Ascending aorta (tissue), 2 donors: ENCODE measurements at regions not wholly inside any gene's neighbourhood (a gene's known extent, or its start where the extent isn't known, plus 50 kb on each side); places are given as distances from the start of the nearest gene placed in this dataset.

Experiments used
- DNase-seq, 2 donors: peaks; one replicate each; pipeline ENCODE4 v3.0.0-alpha.2; 2019; ENCODE audit warnings: low spot score in 2 of 2
- H3K27ac ChIP-seq, 2 donors: fragments of 200-600 bp; sonication (generic); one replicate each; pipeline ENCODE4 v1.5.1; 2016 to 2017; ENCODE audit warnings: mild to moderate bottlenecking in 1 of 2
- H3K27me3 ChIP-seq: fragments of 200-600 bp; sonication (generic); one replicate; pipeline ENCODE4 v1.5.1; 2017
- H3K36me3 ChIP-seq, 2 donors: fragments of 200-600 bp; sonication (generic); one replicate each; pipeline ENCODE4 v1.5.1; 2016
- H3K4me1 ChIP-seq, 2 donors: fragments of 200-600 bp; sonication (generic); one replicate each; pipeline ENCODE4 v1.5.1; 2016 to 2017; ENCODE audit warnings: mild to moderate bottlenecking in 1 of 2
- H3K4me3 ChIP-seq, 2 donors: fragments of 200-600 bp; sonication (generic); one replicate each; pipeline ENCODE4 v1.5.1; 2016 to 2017; ENCODE audit warnings: mild to moderate bottlenecking in 1 of 2
- H3K9me3 ChIP-seq, 2 donors: fragments of 200-600 bp; sonication (generic); one replicate each; pipeline ENCODE4 v1.5.1; 2016
- CTCF ChIP-seq, 3 experiments: fragments of 200-600 bp in 2 of 3; fragments of 450-650 bp in 1 of 3; sonication (generic) in 2 of 3; IDR thresholded peaks; one replicate each; pipeline ENCODE4 v1.5.1; 2016 to 2019; ENCODE audit warnings: antibody characterized with exemption in 3 of 3, mild to moderate bottlenecking in 1 of 3, moderate library complexity in 1 of 3
- intact Hi-C: fragments of 100-400 bp; cut with DNase I; formaldehyde crosslinking; loops from one replicate; pipeline ENCODE4 v1.15.1; 2023

GRCh38 chr9:13009871-13010270 is 235.1 kb downstream of the LURAP1L start:
- no peak for TF ChIP-seq CTCF (IDR thresholded peaks at IDR 0.05)
- Histone ChIP-seq H3K9me3 (no peaks in the 10 kb centered on the region), H3K36me3 (no peaks in the 10 kb centered on the region), H3K4me1 (no peaks in the 10 kb centered on the region), H3K27ac (no peak overlapping the region), H3K4me3 (no peak overlapping the region), H3K27me3 (no peaks in the 10 kb centered on the region)
- DNase-seq, result no peak
- intact Hi-C loops, result no loop called here

DNA sequence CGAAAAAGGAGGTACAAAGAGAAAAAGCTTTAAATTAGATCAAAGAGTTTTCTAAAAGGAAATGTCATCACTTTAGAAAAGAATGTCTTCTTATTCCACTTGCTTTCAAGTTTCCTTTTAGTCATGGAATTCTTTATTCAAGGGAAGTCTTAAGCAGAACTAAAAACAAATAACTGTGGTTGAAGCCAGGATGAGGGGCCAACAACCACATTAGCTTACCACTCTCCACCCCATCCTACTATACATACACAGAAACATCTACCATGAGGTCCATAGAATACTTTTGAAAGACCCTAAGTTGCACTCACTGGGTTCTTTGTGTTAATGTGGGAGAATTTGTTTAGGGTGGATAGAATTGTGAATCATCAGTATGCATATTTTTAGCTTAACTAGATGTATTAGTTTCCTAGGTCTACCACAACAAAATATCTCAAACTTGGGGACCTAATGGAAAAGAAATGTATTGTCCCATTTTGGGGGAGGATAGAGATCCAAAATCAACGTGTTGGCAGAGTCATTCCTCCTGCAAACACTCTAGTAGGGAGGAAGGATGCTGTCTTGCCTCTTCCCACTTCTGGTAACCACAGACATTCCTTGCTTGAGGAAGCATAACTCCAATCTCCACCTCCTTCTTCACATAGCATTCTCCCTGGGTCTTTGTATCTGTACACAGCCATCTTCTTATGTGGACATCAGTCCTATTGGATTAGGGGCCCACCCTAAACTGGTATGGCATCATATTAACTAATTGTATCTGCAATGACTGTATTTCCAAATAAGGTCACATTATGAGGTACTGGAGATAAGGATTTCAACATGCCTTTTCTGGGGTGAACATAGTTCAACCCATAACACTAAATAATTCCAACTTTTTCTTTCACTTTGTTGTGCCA is 239.4 kb downstream of the LURAP1L start:
- TF ChIP-seq CTCF (IDR thresholded peaks at IDR 0.05), result no peak
- no peaks in the 10 kb centered on the region for H3K27me3 ChIP-seq
- no peaks in the 10 kb centered on the region for H3K4me1 ChIP-seq
- intact Hi-C loops, result no loop called here
- DNase-seq, result no peak
- no peaks in the 10 kb centered on the region for H3K9me3 ChIP-seq
- H3K27ac ChIP-seq, result no peak overlapping the region
- H3K4me3 ChIP-seq, result no peak overlapping the region
- H3K36me3 ChIP-seq, result no peaks in the 10 kb centered on the region

GRCh38 chr9:13017260-13017659 is 242.4 kb downstream of the LURAP1L start:
- Histone ChIP-seq H3K9me3 (no peaks in the 10 kb centered on the region), H3K4me3 (no peak overlapping the region), H3K27me3 (no peaks in the 10 kb centered on the region), H3K36me3 (no peaks in the 10 kb centered on the region), H3K4me1 (no peaks in the 10 kb centered on the region), H3K27ac (no peak overlapping the region)
- intact Hi-C loops, result no loop called here
- no peak for DNase-seq
- no peak for TF ChIP-seq CTCF (IDR thresholded peaks at IDR 0.05)

GRCh38 chr9:13020146-13021040 is 245.6 kb downstream of the LURAP1L start:
- H3K4me1 ChIP-seq, result no peaks in the 10 kb centered on the region
- H3K27me3 ChIP-seq, result no peaks in the 10 kb centered on the region
- no peak overlapping the region for H3K27ac ChIP-seq
- no peak for TF ChIP-seq CTCF (IDR thresholded peaks at IDR 0.05)
- no peak for DNase-seq
- H3K9me3 ChIP-seq, result no peaks in the 10 kb centered on the region
- H3K36me3 ChIP-seq, result no peaks in the 10 kb centered on the region
- H3K4me3 ChIP-seq, result no peak overlapping the region
- intact Hi-C loops, result no loop called here

- Histone ChIP-seq H3K9me3 (no peaks in the 10 kb centered on the region), H3K4me3 (no peak overlapping the region), H3K27ac (no peak overlapping the region), H3K27me3 (no peaks in the 10 kb centered on the region), H3K36me3 (no peaks in the 10 kb centered on the region), H3K4me1 (no peaks in the 10 kb centered on the region)
- no peak for DNase-seq
- intact Hi-C loops, result no loop called here
- no peak for TF ChIP-seq CTCF (IDR thresholded peaks at IDR 0.05)
Measured at GRCh38 chr9:13022756-13023155, 247.9 kb downstream of the LURAP1L start.
